ENCODE measurements at regions not wholly inside any gene's neighbourhood (a gene's known extent, or its start where the extent isn't known, plus 50 kb on each side); places are given as distances from the start of the nearest gene placed in this dataset.

- no peak for DNase-seq (ENCODE audit: low spot score)
- in situ Hi-C loops (cut with MboI; ENCODE audit: low sequenced_read_pairs, unreplicated experiment), result no loop called here
- TF ChIP-seq, protein P1, sequence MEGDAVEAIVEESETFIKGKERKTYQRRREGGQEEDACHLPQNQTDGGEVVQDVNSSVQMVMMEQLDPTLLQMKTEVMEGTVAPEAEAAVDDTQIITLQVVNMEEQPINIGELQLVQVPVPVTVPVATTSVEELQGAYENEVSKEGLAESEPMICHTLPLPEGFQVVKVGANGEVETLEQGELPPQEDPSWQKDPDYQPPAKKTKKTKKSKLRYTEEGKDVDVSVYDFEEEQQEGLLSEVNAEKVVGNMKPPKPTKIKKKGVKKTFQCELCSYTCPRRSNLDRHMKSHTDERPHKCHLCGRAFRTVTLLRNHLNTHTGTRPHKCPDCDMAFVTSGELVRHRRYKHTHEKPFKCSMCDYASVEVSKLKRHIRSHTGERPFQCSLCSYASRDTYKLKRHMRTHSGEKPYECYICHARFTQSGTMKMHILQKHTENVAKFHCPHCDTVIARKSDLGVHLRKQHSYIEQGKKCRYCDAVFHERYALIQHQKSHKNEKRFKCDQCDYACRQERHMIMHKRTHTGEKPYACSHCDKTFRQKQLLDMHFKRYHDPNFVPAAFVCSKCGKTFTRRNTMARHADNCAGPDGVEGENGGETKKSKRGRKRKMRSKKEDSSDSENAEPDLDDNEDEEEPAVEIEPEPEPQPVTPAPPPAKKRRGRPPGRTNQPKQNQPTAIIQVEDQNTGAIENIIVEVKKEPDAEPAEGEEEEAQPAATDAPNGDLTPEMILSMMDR (IDR thresholded peaks at IDR 0.05; ENCODE audit: borderline replicate concordance, control extremely low read depth, extremely low read depth, insufficient read depth, missing control alignments), result no peak
Measured at GRCh38 chr2:183409662-183410061, 285.4 kb downstream of the NUP35 start.

GRCh38 chr2:183416753-183417152 lies 292.5 kb downstream of the NUP35 start:
- in situ Hi-C loops (cut with MboI; ENCODE audit: low sequenced_read_pairs, unreplicated experiment), result no loop called here
- no peak for DNase-seq (ENCODE audit: low spot score)

GRCh38 chr2:183426825-183427224 lies 302.6 kb downstream of the NUP35 start:
- DNase-seq (ENCODE audit: low spot score), result no peak
- TF ChIP-seq, protein P1 (IDR thresholded peaks at IDR 0.05; ENCODE audit: borderline replicate concordance, control extremely low read depth, extremely low read depth, insufficient read depth, missing control alignments), result no peak
- in situ Hi-C loops (cut with MboI; ENCODE audit: low sequenced_read_pairs, unreplicated experiment), result no loop called here

More at GRCh38 chr2:183416753-183417152, 292.5 kb downstream of the NUP35 start:
- TF ChIP-seq, protein P1 (IDR thresholded peaks at IDR 0.05; ENCODE audit: borderline replicate concordance, control extremely low read depth, extremely low read depth, insufficient read depth, missing control alignments), result no peak

GRCh38 chr2:183427558-183427957 lies 303.3 kb downstream of the NUP35 start:
- DNase-seq (ENCODE audit: low spot score), result no peak
- in situ Hi-C loops (cut with MboI; ENCODE audit: low sequenced_read_pairs, unreplicated experiment), result no loop called here
- TF ChIP-seq, protein P1 (IDR thresholded peaks at IDR 0.05; ENCODE audit: borderline replicate concordance, control extremely low read depth, extremely low read depth, insufficient read depth, missing control alignments), result no peak

- in situ Hi-C loops (cut with MboI; ENCODE audit: low sequenced_read_pairs, unreplicated experiment), result no loop called here
- TF ChIP-seq, protein P1 (IDR thresholded peaks at IDR 0.05; ENCODE audit: borderline replicate concordance, control extremely low read depth, extremely low read depth, insufficient read depth, missing control alignments), result no peak
- DNase-seq (ENCODE audit: low spot score), result no peak
Measured at GRCh38 chr2:183428881-183429280, 304.6 kb downstream of the NUP35 start.

DNA sequence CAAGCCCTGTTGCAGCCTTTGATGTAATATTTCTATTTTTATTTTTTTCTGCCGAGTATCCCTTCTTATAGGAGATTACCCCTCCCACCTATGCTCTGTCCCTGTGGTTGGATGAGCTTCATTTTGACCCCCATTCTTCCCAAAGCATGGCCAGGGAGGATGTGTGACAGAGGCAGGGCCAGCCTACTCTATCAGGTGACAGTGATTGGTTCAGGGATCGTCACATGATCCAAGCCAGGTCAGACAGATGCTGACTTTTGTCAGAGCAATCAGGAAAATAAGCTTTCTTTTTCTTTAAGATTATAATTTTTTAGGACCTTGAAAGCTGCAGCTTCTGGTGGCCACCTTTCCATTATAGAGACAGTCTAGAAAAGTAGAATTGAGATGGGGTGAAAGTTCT lies 314.3 kb downstream of the NUP35 start:
- TF ChIP-seq, protein P1 (IDR thresholded peaks at IDR 0.05; ENCODE audit: borderline replicate concordance, control extremely low read depth, extremely low read depth, insufficient read depth, missing control alignments), result no peak
- in situ Hi-C loops (cut with MboI; ENCODE audit: low sequenced_read_pairs, unreplicated experiment), result no loop called here
- no peak for DNase-seq (ENCODE audit: low spot score)

GRCh38 chr2:183455056-183455455 lies 330.8 kb downstream of the NUP35 start:
- DNase-seq (ENCODE audit: low spot score), result no peak
- in situ Hi-C loops (cut with MboI; ENCODE audit: low sequenced_read_pairs, unreplicated experiment), result no loop called here

More at GRCh38 chr2:183455056-183455455, 330.8 kb downstream of the NUP35 start:
- TF ChIP-seq, protein P1 (IDR thresholded peaks at IDR 0.05; ENCODE audit: borderline replicate concordance, control extremely low read depth, extremely low read depth, insufficient read depth, missing control alignments), result no peak
